Astrocyte (in vitro differentiated cells and primary cell): ENCODE measurements at regions not wholly inside any gene's neighbourhood (a gene's known extent, or its start where the extent isn't known, plus 50 kb on each side); places are given as distances from the start of the nearest gene placed in this dataset.

Source experiments
- DNase-seq: peaks from one replicate; pipeline ENCODE4 v3.0.0-alpha.2; 2010; ENCODE audit warnings: low read depth
- FAIRE-seq: peaks from 2 replicates; lab custom pipeline; 2011; peaks lifted over from hg19 to GRCh38; lab: Jason Lieb, UNC
- H2AFZ ChIP-seq: 2 replicates; pipeline ENCODE4 v1.6.0; 2012; ENCODE audit warnings: low read depth, low read length, inconsistent platforms
- H3K27ac ChIP-seq: 2 replicates; pipeline ENCODE4 v1.5.1; 2011; ENCODE audit warnings: low read depth, low read length, inconsistent platforms
- H3K27me3 ChIP-seq: 2 replicates; pipeline ENCODE4 v1.6.0; 2011; ENCODE audit warnings: low read length, inconsistent platforms; ENCODE audit not compliant: insufficient read depth
- H3K36me3 ChIP-seq: 2 replicates; pipeline ENCODE4 v1.5.1; 2011; ENCODE audit warnings: low read length, inconsistent platforms; ENCODE audit not compliant: insufficient read depth
- H3K4me1 ChIP-seq: 2 replicates; pipeline ENCODE4 v1.5.1; 2011; ENCODE audit warnings: low read length, inconsistent platforms; ENCODE audit not compliant: insufficient read depth
- H3K4me2 ChIP-seq: 2 replicates; pipeline ENCODE4 v1.6.0; 2012; ENCODE audit warnings: low read length, inconsistent platforms
- H3K4me3 ChIP-seq: 2 replicates; pipeline ENCODE4 v1.5.1; 2011; ENCODE audit warnings: low read depth, mild to moderate bottlenecking, low read length, inconsistent platforms; ENCODE audit not compliant: insufficient read depth
- H3K79me2 ChIP-seq: 2 replicates; pipeline ENCODE4 v1.6.0; 2012; ENCODE audit warnings: mild to moderate bottlenecking, low read length, inconsistent platforms; ENCODE audit not compliant: insufficient read depth
- H3K9ac ChIP-seq: 2 replicates; pipeline ENCODE4 v1.6.0; 2012; ENCODE audit warnings: mild to moderate bottlenecking, low read length, inconsistent platforms
- H3K9me3 ChIP-seq: 2 replicates; pipeline ENCODE4 v1.5.1; 2012; ENCODE audit warnings: low read depth, mild to moderate bottlenecking, low read length, inconsistent platforms; ENCODE audit not compliant: insufficient read depth
- H4K20me1 ChIP-seq: 2 replicates; pipeline ENCODE4 v1.6.0; 2012; ENCODE audit warnings: low read length, inconsistent platforms; ENCODE audit not compliant: insufficient read depth
- H3K27ac Mint-ChIP-seq: one replicate; pipeline ENCODE4 v1.8.0; 2021; ENCODE audit warnings: mild to moderate bottlenecking, mixed read lengths; ENCODE audit not compliant: unreplicated experiment
- H3K27me3 Mint-ChIP-seq: one replicate; pipeline ENCODE4 v1.8.0; 2021; ENCODE audit warnings: low read depth, mixed read lengths; ENCODE audit not compliant: unreplicated experiment
- H3K36me3 Mint-ChIP-seq: one replicate; pipeline ENCODE4 v1.8.0; 2021; ENCODE audit warnings: low read depth, mixed read lengths; ENCODE audit not compliant: unreplicated experiment
- H3K4me1 Mint-ChIP-seq: one replicate; pipeline ENCODE4 v1.8.0; 2021; ENCODE audit warnings: low read depth, mixed read lengths; ENCODE audit not compliant: unreplicated experiment
- H3K4me3 Mint-ChIP-seq: one replicate; pipeline ENCODE4 v1.8.0; 2021; ENCODE audit warnings: mild to moderate bottlenecking, moderate library complexity, mixed read lengths; ENCODE audit not compliant: unreplicated experiment
- H3K9me3 Mint-ChIP-seq: one replicate; pipeline ENCODE4 v1.8.0; 2021; ENCODE audit warnings: mild to moderate bottlenecking, mixed read lengths; ENCODE audit not compliant: unreplicated experiment
- CTCF ChIP-seq: IDR thresholded peaks from 2 replicates; pipeline ENCODE4 v1.5.1; 2011; ENCODE audit warnings: low read depth, mild to moderate bottlenecking, inconsistent platforms, low read length, moderate library complexity; ENCODE audit not compliant: insufficient read depth
- EZH2 ChIP-seq: IDR thresholded peaks from 2 replicates; pipeline ENCODE4 v1.6.1; 2012; ENCODE audit warnings: mild to moderate bottlenecking, low read length, inconsistent platforms; ENCODE audit not compliant: insufficient read depth

GRCh38 chr14:65329911-65330310 lies 82.6 kb upstream of the FUT8 start:
- Mint-ChIP-seq H3K9me3 (peaks cover 1% of the 10 kb centered on the region), H3K27me3 (no peaks in the 10 kb centered on the region), H3K36me3 (no peaks in the 10 kb centered on the region), H3K4me3 (no peak overlapping the region), H3K27ac (no peak overlapping the region), H3K4me1 (peaks cover 8% of the 10 kb centered on the region)
- no peaks in the 10 kb centered on the region for H4K20me1 ChIP-seq
- H3K79me2 ChIP-seq, result no peaks in the 10 kb centered on the region
- FAIRE-seq (no peak), DNase-seq (no peak)
- no peaks in the 10 kb centered on the region for H3K9me3 ChIP-seq
- no peaks in the 10 kb centered on the region for H3K27me3 ChIP-seq
- no peak overlapping the region for H3K9ac ChIP-seq
- H2AFZ ChIP-seq, result no peak overlapping the region
- no peak overlapping the region for H3K27ac ChIP-seq
- no peak for TF ChIP-seq EZH2
- TF ChIP-seq CTCF, result no peak
- no peak overlapping the region for H3K4me3 ChIP-seq
- H3K4me2 ChIP-seq, result no peak overlapping the region
- H3K4me1 ChIP-seq, result peaks cover 11% of the 10 kb centered on the region
- no peaks in the 10 kb centered on the region for H3K36me3 ChIP-seq

- Mint-ChIP-seq H3K9me3 (peaks cover 1% of the 10 kb centered on the region), H3K4me1 (peaks cover 12% of the 10 kb centered on the region), H3K27ac (no peak overlapping the region), H3K4me3 (no peak overlapping the region), H3K36me3 (no peaks in the 10 kb centered on the region), H3K27me3 (no peaks in the 10 kb centered on the region)
- Histone ChIP-seq H3K27ac (no peak overlapping the region), H2AFZ (no peak overlapping the region), H3K27me3 (no peaks in the 10 kb centered on the region), H3K79me2 (no peaks in the 10 kb centered on the region), H3K9me3 (no peaks in the 10 kb centered on the region), H3K9ac (no peak overlapping the region), H4K20me1 (no peaks in the 10 kb centered on the region), H3K4me3 (no peak overlapping the region), H3K36me3 (no peaks in the 10 kb centered on the region), H3K4me2 (no peak overlapping the region), H3K4me1 (peaks cover 12% of the 10 kb centered on the region)
- DNase-seq (no peak), FAIRE-seq (no peak)
- TF ChIP-seq EZH2 (no peak), CTCF (no peak)
Measured at GRCh38 chr14:65330416-65330815, 82.1 kb upstream of the FUT8 start.

- no peaks in the 10 kb centered on the region for H3K79me2 ChIP-seq
- Mint-ChIP-seq H3K27me3 (no peaks in the 10 kb centered on the region), H3K36me3 (no peaks in the 10 kb centered on the region), H3K9me3 (peaks cover 1% of the 10 kb centered on the region), H3K27ac (no peak overlapping the region), H3K4me1 (peaks cover 19% of the 10 kb centered on the region), H3K4me3 (no peak overlapping the region)
- TF ChIP-seq EZH2 (no peak), CTCF (no peak)
- no peak overlapping the region for H3K27ac ChIP-seq
- no peaks in the 10 kb centered on the region for H3K9me3 ChIP-seq
- DNase-seq, result no peak
- H3K9ac ChIP-seq, result no peak overlapping the region
- no peak overlapping the region for H3K4me3 ChIP-seq
- no peaks in the 10 kb centered on the region for H4K20me1 ChIP-seq
- no peak overlapping the region for H3K4me2 ChIP-seq
- FAIRE-seq, result no peak
- H3K36me3 ChIP-seq, result no peaks in the 10 kb centered on the region
- H3K27me3 ChIP-seq, result no peaks in the 10 kb centered on the region
- no peak overlapping the region for H2AFZ ChIP-seq
- peaks cover 22% of the 10 kb centered on the region for H3K4me1 ChIP-seq
Measured at GRCh38 chr14:65331652-65332051, 80.9 kb upstream of the FUT8 start.
